ENCODE measurements at regions not wholly inside any gene's neighbourhood (a gene's known extent, or its start where the extent isn't known, plus 50 kb on each side); places are given as distances from the start of the nearest gene placed in this dataset.
A peak's percentile ranks its signal among the peaks of the same experiment; 100 is the strongest.

- no peak for FAIRE-seq
- TF ChIP-seq POLR2A (IDR thresholded peaks at IDR 0.05; ENCODE audit: low read depth, low read length), result no peak
- DNase-seq (ENCODE audit: insufficient read length, low spot score), result no peak
Measured at GRCh38 chr3:109784852-109785631, 447.7 kb upstream of the DPPA4 start.

DNA sequence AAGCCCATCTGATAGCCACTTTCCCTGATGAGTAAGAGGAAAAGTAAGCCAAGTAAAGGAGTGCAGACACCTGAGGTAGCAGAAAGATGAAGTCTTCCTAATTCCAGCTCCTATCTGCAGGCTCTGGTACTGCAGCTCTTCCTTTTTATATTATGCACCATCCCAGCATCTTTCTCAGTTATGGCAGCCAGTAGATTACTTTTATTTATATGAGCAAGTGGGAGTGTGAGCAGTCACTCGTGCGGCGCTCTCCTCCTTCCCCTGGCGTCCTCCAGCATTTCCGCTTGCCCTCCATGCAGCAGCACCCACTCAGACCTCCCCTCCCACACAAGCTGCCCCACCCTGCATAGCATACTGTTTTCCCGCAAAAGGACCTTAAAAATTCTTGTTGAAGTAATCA is 465.9 kb upstream of the DPPA4 start:
- DNase-seq (ENCODE audit: insufficient read length, low spot score), result no peak
- TF ChIP-seq POLR2A (IDR thresholded peaks at IDR 0.05; ENCODE audit: low read depth, low read length), result no peak
- no peak for FAIRE-seq

- no peak for DNase-seq (ENCODE audit: insufficient read length, low spot score)
- no peak for TF ChIP-seq POLR2A (IDR thresholded peaks at IDR 0.05; ENCODE audit: low read depth, low read length)
- no peak for FAIRE-seq
Measured at GRCh38 chr3:109804697-109805096, 467.4 kb upstream of the DPPA4 start.

- DNase-seq (ENCODE audit: insufficient read length, low spot score), result peak; percentile 31
- FAIRE-seq, result peak; percentile 89
- TF ChIP-seq POLR2A (IDR thresholded peaks at IDR 0.05; ENCODE audit: low read depth, low read length), result no peak
Measured at GRCh38 chr3:109806929-109807328, 469.6 kb upstream of the DPPA4 start.

DNA sequence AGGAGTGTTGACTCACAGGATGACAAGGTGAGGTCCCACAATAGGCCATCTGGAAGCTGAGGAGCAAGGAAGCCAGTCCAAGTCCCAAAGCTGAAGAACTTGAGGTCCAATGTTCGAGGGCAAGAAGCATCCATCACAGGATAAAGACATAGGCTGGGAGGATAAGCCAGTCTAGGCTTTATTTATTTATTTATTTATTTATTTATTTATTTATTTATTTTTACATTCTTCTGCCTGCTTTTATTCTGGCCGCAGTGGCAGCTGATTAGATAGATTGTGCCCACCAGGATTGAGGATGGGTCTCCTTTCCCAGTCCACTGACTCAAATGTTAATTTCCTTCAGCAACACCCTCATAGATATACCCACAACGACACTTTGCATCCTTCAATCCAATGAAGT is 472.2 kb upstream of the DPPA4 start:
- FAIRE-seq (no peak), DNase-seq (ENCODE audit: insufficient read length, low spot score) (no peak)
- TF ChIP-seq POLR2A (IDR thresholded peaks at IDR 0.05; ENCODE audit: low read depth, low read length), result no peak

DNA sequence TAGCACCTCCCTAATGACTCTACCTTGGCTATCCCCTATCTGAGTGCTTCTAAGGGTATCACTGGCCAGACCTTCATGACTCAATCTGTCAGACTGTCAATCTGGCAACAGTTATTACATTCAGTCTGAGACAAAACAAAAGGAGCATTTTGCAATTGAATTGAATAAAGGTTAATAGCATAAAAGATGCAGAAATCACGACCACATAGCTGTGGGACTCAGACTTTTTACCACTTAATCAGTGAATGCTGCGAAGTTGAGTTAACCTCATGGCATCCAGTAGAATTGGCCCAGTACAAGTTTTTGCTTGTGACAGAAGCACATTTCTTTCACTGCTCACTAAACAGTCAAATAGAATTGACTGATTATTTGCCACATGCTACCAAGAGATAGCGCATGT is 480.7 kb upstream of the DPPA4 start:
- no peak for FAIRE-seq
- TF ChIP-seq POLR2A (IDR thresholded peaks at IDR 0.05; ENCODE audit: low read depth, low read length), result no peak
- no peak for DNase-seq (ENCODE audit: insufficient read length, low spot score)

DNA sequence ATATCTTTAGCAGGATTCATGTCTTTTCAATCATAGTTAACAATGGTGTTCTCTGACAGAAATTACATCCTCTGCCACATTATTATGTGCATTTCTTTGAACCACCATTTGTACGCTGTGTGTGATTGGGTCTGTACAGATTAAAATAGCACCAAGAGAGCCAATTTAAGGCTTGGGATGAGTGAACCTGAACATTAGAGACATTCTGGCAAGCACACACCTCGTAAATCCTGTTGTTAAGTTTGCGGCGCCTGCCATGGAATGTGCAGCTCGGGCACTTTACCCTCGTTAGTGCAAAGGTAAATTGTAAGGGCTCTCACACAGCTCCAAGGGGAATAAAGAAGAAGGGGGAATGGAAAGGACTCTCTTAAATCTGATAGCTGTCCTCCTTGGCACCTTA is 482.4 kb upstream of the DPPA4 start:
- no peak for TF ChIP-seq POLR2A (IDR thresholded peaks at IDR 0.05; ENCODE audit: low read depth, low read length)
- DNase-seq (ENCODE audit: insufficient read length, low spot score) (no peak), FAIRE-seq (no peak)

GRCh38 chr3:109825971-109826810 is 488.8 kb upstream of the DPPA4 start:
- no peak for TF ChIP-seq POLR2A (IDR thresholded peaks at IDR 0.05; ENCODE audit: low read depth, low read length)
- FAIRE-seq (no peak), DNase-seq (ENCODE audit: insufficient read length, low spot score) (no peak)

- FAIRE-seq, result no peak
- TF ChIP-seq POLR2A (IDR thresholded peaks at IDR 0.05; ENCODE audit: low read depth, low read length), result no peak
Measured at GRCh38 chr3:109831403-109831802, 494.1 kb upstream of the DPPA4 start.

DNA sequence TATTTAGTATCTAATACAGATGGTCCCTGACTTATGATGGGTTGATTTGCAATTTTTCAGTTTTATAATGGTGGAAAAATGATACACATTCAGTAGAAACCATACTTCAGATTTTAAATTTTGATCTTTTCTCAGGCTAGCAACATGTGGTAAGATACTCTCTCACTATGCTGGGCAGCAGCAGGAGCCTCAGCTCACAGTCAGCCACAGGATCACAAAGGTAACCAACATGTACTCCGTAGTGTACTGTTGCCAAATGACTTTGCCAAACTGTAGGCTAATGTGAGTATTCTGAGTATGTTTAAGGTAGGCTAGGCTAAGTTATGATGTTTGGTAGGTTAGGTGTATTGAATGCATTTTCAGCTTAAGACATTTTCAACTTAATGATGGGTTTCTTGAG is 498.6 kb upstream of the DPPA4 start:
- TF ChIP-seq POLR2A (IDR thresholded peaks at IDR 0.05; ENCODE audit: low read depth, low read length), result no peak
- FAIRE-seq (no peak), DNase-seq (ENCODE audit: insufficient read length, low spot score) (no peak)

More at GRCh38 chr3:109831403-109831802, 494.1 kb upstream of the DPPA4 start:
- no peak for DNase-seq (ENCODE audit: insufficient read length, low spot score)

DNA sequence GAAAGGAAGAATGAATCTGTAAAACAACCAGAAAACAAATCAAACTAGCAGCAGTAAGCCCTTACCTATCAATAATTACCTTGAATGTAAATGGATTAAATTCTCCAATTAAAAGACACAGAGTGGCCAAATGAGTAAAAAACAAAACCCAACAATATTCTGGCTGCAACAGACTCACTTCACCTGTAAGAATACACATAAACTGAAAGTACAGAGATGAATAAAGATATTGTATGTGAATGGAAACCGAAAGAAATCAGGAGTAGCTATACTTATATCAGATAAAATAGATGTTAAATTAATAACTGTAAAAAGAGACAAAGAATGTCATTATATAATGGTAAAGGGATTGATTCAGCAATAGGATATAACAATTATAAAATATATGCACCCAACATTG is 514.5 kb upstream of the DPPA4 start:
- FAIRE-seq (no peak), DNase-seq (ENCODE audit: insufficient read length, low spot score) (no peak)
- no peak for TF ChIP-seq POLR2A (IDR thresholded peaks at IDR 0.05; ENCODE audit: low read depth, low read length)

GRCh38 chr3:109852283-109852682 is 514.9 kb upstream of the DPPA4 start:
- TF ChIP-seq POLR2A (IDR thresholded peaks at IDR 0.05; ENCODE audit: low read depth, low read length), result no peak
- FAIRE-seq (no peak), DNase-seq (ENCODE audit: insufficient read length, low spot score) (no peak)

DNA sequence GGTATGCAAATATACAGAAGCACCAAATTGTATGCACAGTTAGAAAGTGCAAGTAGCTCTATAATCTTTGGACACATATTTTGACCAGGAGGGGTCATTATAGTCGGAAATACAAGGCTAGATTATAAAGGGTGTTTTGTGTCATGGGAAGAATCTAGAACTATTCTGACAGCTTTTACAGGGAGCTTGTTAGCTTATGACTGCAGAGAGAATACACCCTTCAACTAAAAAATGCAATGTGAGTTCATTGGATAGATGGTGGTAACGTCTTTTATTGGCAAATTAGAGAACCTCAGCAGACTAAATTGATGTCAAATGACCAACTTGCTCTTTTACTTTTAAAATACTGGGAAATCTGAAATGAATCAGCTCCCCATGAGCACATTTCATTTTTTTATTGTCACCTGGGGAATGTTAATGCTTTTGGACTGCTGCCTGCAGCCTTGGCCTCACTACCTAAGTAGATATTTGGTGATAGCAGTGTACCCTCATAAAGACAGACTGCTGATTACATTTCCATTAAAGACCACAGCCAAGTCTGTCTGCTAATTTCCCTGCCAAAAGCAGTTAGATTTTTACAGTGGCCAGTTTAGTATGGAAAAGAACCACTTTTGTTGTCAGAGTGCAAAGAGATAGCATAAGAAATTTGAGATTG is 515.9 kb upstream of the DPPA4 start:
- no peak for FAIRE-seq
- no peak for TF ChIP-seq POLR2A (IDR thresholded peaks at IDR 0.05; ENCODE audit: low read depth, low read length)
- no peak for DNase-seq (ENCODE audit: insufficient read length, low spot score)

DNA sequence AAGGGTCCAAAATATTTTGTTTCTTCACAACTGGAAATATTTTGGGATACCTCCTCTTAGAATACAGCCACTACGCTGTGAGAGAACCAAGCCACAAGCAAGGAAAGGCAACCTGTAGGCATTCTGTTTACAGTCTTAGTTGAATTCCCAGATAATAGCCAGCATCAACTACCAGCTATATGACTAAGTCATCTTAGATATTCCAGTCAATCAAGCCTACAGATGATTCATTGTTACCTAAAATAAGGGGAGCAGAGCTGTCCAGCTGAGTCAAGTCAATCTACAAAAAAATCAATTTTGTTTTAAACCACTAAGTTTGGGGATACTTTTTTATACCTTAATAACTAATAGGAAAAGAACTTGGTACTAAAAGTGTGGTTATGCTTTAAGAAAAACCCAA is 526.4 kb upstream of the DPPA4 start:
- no peak for FAIRE-seq
- TF ChIP-seq POLR2A (IDR thresholded peaks at IDR 0.05; ENCODE audit: low read depth, low read length), result no peak
- DNase-seq (ENCODE audit: insufficient read length, low spot score), result no peak

Measured in H54 (cell line).